ENCODE measurements at regions not wholly inside any gene's neighbourhood (a gene's known extent, or its start where the extent isn't known, plus 50 kb on each side); places are given as distances from the start of the nearest gene placed in this dataset.

GRCh38 chr1:67579623-67580394 is 105.2 kb upstream of the GADD45A start:
- H3K4me3 ChIP-seq (IDR thresholded peaks at IDR 0.05; ENCODE audit: insufficient read depth, low read depth, low read length): no peak overlapping the region
- no peaks in the 10 kb centered on the region for H3K4me1 ChIP-seq (ENCODE audit: low read depth, poor library complexity, severe bottlenecking)
- H4K20me1 ChIP-seq (ENCODE audit: insufficient read depth): no peaks in the 10 kb centered on the region
- no peak overlapping the region for H3K9ac ChIP-seq
- no peak overlapping the region for H3K27ac ChIP-seq
- H3K4me2 ChIP-seq: no peak overlapping the region
- no peaks in the 10 kb centered on the region for H3K79me2 ChIP-seq (ENCODE audit: insufficient read depth, low read depth)
- H3K36me3 ChIP-seq (ENCODE audit: insufficient read depth): no peaks in the 10 kb centered on the region
- no peak for TF ChIP-seq CTCF (conservative IDR thresholded peaks at IDR 0.05; ENCODE audit: low read depth, low read length)
- H2AFZ ChIP-seq (ENCODE audit: low read depth): no peak overlapping the region
- H3K27me3 ChIP-seq (ENCODE audit: insufficient read depth, low read depth): no peaks in the 10 kb centered on the region

GRCh38 chr1:67580691-67581403 is 104.2 kb upstream of the GADD45A start:
- Histone ChIP-seq H3K36me3 (ENCODE audit: insufficient read depth) (no peaks in the 10 kb centered on the region), H2AFZ (ENCODE audit: low read depth) (no peak overlapping the region), H3K4me1 (ENCODE audit: low read depth, poor library complexity, severe bottlenecking) (no peaks in the 10 kb centered on the region), H3K27me3 (ENCODE audit: insufficient read depth, low read depth) (no peaks in the 10 kb centered on the region), H4K20me1 (ENCODE audit: insufficient read depth) (no peaks in the 10 kb centered on the region), H3K4me2 (no peak overlapping the region), H3K9ac (no peak overlapping the region), H3K79me2 (ENCODE audit: insufficient read depth, low read depth) (no peaks in the 10 kb centered on the region), H3K4me3 (IDR thresholded peaks at IDR 0.05; ENCODE audit: insufficient read depth, low read depth, low read length) (no peak overlapping the region), H3K27ac (no peak overlapping the region)
- TF ChIP-seq CTCF (conservative IDR thresholded peaks at IDR 0.05; ENCODE audit: low read depth, low read length): no peak

GRCh38 chr1:67582625-67583461 is 102.2 kb upstream of the GADD45A start:
- no peaks in the 10 kb centered on the region for H3K4me1 ChIP-seq (ENCODE audit: low read depth, poor library complexity, severe bottlenecking)
- no peaks in the 10 kb centered on the region for H3K36me3 ChIP-seq (ENCODE audit: insufficient read depth)
- H3K4me3 ChIP-seq (IDR thresholded peaks at IDR 0.05; ENCODE audit: insufficient read depth, low read depth, low read length): no peak overlapping the region
- H2AFZ ChIP-seq (ENCODE audit: low read depth): no peak overlapping the region
- no peak for TF ChIP-seq CTCF (conservative IDR thresholded peaks at IDR 0.05; ENCODE audit: low read depth, low read length)
- no peak overlapping the region for H3K27ac ChIP-seq
- no peak overlapping the region for H3K9ac ChIP-seq
- H4K20me1 ChIP-seq (ENCODE audit: insufficient read depth): no peaks in the 10 kb centered on the region
- no peak overlapping the region for H3K4me2 ChIP-seq
- no peaks in the 10 kb centered on the region for H3K27me3 ChIP-seq (ENCODE audit: insufficient read depth, low read depth)
- H3K79me2 ChIP-seq (ENCODE audit: insufficient read depth, low read depth): no peaks in the 10 kb centered on the region

- TF ChIP-seq CTCF (conservative IDR thresholded peaks at IDR 0.05; ENCODE audit: low read depth, low read length): no peak
- Histone ChIP-seq H3K27ac (no peak overlapping the region), H3K36me3 (ENCODE audit: insufficient read depth) (no peaks in the 10 kb centered on the region), H3K4me2 (no peak overlapping the region), H3K79me2 (ENCODE audit: insufficient read depth, low read depth) (no peaks in the 10 kb centered on the region), H2AFZ (ENCODE audit: low read depth) (no peak overlapping the region), H4K20me1 (ENCODE audit: insufficient read depth) (no peaks in the 10 kb centered on the region), H3K4me1 (ENCODE audit: low read depth, poor library complexity, severe bottlenecking) (no peaks in the 10 kb centered on the region), H3K27me3 (ENCODE audit: insufficient read depth, low read depth) (no peaks in the 10 kb centered on the region), H3K9ac (no peak overlapping the region), H3K4me3 (IDR thresholded peaks at IDR 0.05; ENCODE audit: insufficient read depth, low read depth, low read length) (no peak overlapping the region)
Observed at GRCh38 chr1:67583462-67583950, 101.5 kb upstream of the GADD45A start.
